HL-60 (cell line): ENCODE measurements at regions not wholly inside any gene's neighbourhood (a gene's known extent, or its start where the extent isn't known, plus 50 kb on each side); places are given as distances from the start of the nearest gene placed in this dataset.

Experiments used
- DNase-seq, 2 experiments: peaks; one replicate each; pipeline ENCODE4 v3.0.0-alpha.2; 2010 to 2020; ENCODE audit warnings: low read depth in 1 of 2, low spot score in 1 of 2
- H3K27ac ChIP-seq: fragments of 250-450 bp; sonication (Bioruptor Pico); replicated peaks from 2 replicates; pipeline ENCODE4 v1.5.1; 2020; ENCODE audit warnings: mild to moderate bottlenecking, moderate library complexity
- H3K27me3 ChIP-seq: fragments of 250-450 bp; sonication (Bioruptor Pico); 2 replicates; pipeline ENCODE4 v1.5.1; 2021; ENCODE audit warnings: mild to moderate bottlenecking, moderate library complexity; ENCODE audit not compliant: insufficient read depth, poor library complexity, severe bottlenecking
- H3K4me3 ChIP-seq: replicated peaks from 2 replicates; pipeline ENCODE4 v1.5.1; 2011; ENCODE audit warnings: mild to moderate bottlenecking, control low read depth, low read length; ENCODE audit not compliant: insufficient read depth
- CTCF ChIP-seq: IDR thresholded peaks from one replicate; pipeline ENCODE4 v1.5.1; 2011; ENCODE audit warnings: low read length, control low read depth, inconsistent platforms; ENCODE audit not compliant: insufficient read depth
- GABPA ChIP-seq: IDR thresholded peaks from 2 replicates; pipeline ENCODE4 v1.6.1; 2012; ENCODE audit warnings: low read depth
- POLR2AphosphoS5 ChIP-seq: IDR thresholded peaks from 2 replicates; pipeline ENCODE4 v1.6.1; 2012; ENCODE audit warnings: low read depth
- REST ChIP-seq: IDR thresholded peaks from 2 replicates; pipeline ENCODE4 v1.6.1; 2012; ENCODE audit warnings: low read depth; ENCODE audit not compliant: insufficient replicate concordance
- SPI1 ChIP-seq: IDR thresholded peaks from 2 replicates; pipeline ENCODE4 v1.6.1; 2012; ENCODE audit warnings: low read depth, mild to moderate bottlenecking, borderline replicate concordance

- no peak overlapping the region for H3K27ac ChIP-seq
- H3K27me3 ChIP-seq, result no peaks in the 10 kb centered on the region
- no peak for TF ChIP-seq REST
- TF ChIP-seq SPI1, result no peak
- no peak for TF ChIP-seq GABPA
- TF ChIP-seq CTCF, result no peak
- no peak for TF ChIP-seq POLR2AphosphoS5
- DNase-seq, result no peak
- H3K4me3 ChIP-seq, result no peak overlapping the region
Measured at GRCh38 chr2:204359076-204359475, 186.2 kb upstream of the PARD3B start.

GRCh38 chr2:204360218-204361007, 184.9 kb upstream of the PARD3B start:
- no peak for DNase-seq
- no peaks in the 10 kb centered on the region for H3K27me3 ChIP-seq
- H3K4me3 ChIP-seq, result no peak overlapping the region
- TF ChIP-seq GABPA (no peak), REST (no peak), CTCF (no peak), POLR2AphosphoS5 (no peak), SPI1 (no peak)
- no peak overlapping the region for H3K27ac ChIP-seq

GRCh38 chr2:204361738-204362137, 183.5 kb upstream of the PARD3B start:
- Histone ChIP-seq H3K4me3 (no peak overlapping the region), H3K27ac (no peak overlapping the region), H3K27me3 (no peaks in the 10 kb centered on the region)
- no peak for DNase-seq
- TF ChIP-seq GABPA (no peak), SPI1 (no peak), REST (no peak), CTCF (no peak), POLR2AphosphoS5 (no peak)
